ENCODE measurements at regions not wholly inside any gene's neighbourhood (a gene's known extent, or its start where the extent isn't known, plus 50 kb on each side); places are given as distances from the start of the nearest gene placed in this dataset.

DNA sequence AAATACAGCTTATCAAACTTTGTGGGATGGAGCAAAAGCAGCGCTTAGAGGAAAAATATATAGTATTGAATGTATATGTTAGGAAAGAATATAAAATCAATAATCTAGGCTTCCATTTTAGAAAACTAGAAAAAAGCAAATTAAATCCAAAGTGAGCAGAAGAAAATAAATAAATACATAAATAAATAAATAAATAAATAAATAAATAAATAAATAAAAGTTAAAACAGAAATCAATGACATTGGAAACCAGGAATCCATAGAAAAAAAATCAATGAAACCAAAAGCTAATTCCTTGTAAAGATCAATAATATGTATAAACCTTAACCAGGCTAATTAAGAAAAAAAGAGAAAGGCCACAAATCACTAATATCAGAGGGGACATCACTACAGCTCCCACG is 141.8 kb upstream of the C1QTNF7 start:
- ChIA-PET RAD21 (ENCODE audit: unreplicated experiment) (no interaction called here), CTCF (no interaction called here), SMC1A (ENCODE audit: uncharacterized antibody, unreplicated experiment) (interaction anchor here (1.1 kb wide), 1 partner anchor 31 kb away, joined by 3 read pairs; no protein-coding TSS in a partner anchor), POLR2A (no interaction called here)
- DNase-seq (ENCODE audit: low read depth, low spot score) (no peak), FAIRE-seq (no peak), ATAC-seq (no peak)
- no TSS peak for BruUV-seq (replicated peaks)
- H3K27me3 ChIP-seq (replicated peaks in 1 of 2; ENCODE audit: control insufficient read depth in 2 of 2, insufficient read depth in 2 of 2, low read length in 1 of 2), result no peaks in the 10 kb centered on the region
- H3K9ac ChIP-seq (ENCODE audit: control insufficient read depth, insufficient read depth, low read length), result no peak overlapping the region
- H3K4me1 ChIP-seq (ENCODE audit: control insufficient read depth, insufficient read depth, low read length), result no peaks in the 10 kb centered on the region
- no peaks in the 10 kb centered on the region for H3K9me3 ChIP-seq (replicated peaks; ENCODE audit: control insufficient read depth, insufficient read depth, low read length)
- no peak overlapping the region for H3K4me2 ChIP-seq (ENCODE audit: control insufficient read depth, insufficient read depth)
- H3K27ac ChIP-seq (ENCODE audit: control insufficient read depth, insufficient read depth), result no peak overlapping the region
- H2AFZ ChIP-seq (ENCODE audit: control insufficient read depth, low read depth, low read length), result no peak overlapping the region
- H3K79me2 ChIP-seq (ENCODE audit: control insufficient read depth, insufficient read depth, low read length), result no peaks in the 10 kb centered on the region
- intact Hi-C loops (cut with micrococcal nuclease; ENCODE audit: unreplicated experiment) (no loop called here), in situ Hi-C loops (cut with MboI) (no loop called here)
- no peak overlapping the region for H3K4me3 ChIP-seq
- WGBS (ENCODE audit: insufficient coverage, insufficient replicate concordance, low lambda C conversion rate, missing lambda C conversion rate), result 46% methylated on average over 2 of the region's 2 CpGs
- no peaks in the 10 kb centered on the region for H4K20me1 ChIP-seq (ENCODE audit: control insufficient read depth, insufficient read depth)
- H3K36me3 ChIP-seq (ENCODE audit: control insufficient read depth in 2 of 2, insufficient read depth in 2 of 2, low read length in 1 of 2), result no peaks in the 10 kb centered on the region
- TF ChIP-seq, protein P1, sequence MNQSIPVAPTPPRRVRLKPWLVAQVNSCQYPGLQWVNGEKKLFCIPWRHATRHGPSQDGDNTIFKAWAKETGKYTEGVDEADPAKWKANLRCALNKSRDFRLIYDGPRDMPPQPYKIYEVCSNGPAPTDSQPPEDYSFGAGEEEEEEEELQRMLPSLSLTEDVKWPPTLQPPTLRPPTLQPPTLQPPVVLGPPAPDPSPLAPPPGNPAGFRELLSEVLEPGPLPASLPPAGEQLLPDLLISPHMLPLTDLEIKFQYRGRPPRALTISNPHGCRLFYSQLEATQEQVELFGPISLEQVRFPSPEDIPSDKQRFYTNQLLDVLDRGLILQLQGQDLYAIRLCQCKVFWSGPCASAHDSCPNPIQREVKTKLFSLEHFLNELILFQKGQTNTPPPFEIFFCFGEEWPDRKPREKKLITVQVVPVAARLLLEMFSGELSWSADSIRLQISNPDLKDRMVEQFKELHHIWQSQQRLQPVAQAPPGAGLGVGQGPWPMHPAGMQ (IDR thresholded peaks at IDR 0.05; ENCODE audit: borderline replicate concordance), result no peak
- TF ChIP-seq, protein P2, sequence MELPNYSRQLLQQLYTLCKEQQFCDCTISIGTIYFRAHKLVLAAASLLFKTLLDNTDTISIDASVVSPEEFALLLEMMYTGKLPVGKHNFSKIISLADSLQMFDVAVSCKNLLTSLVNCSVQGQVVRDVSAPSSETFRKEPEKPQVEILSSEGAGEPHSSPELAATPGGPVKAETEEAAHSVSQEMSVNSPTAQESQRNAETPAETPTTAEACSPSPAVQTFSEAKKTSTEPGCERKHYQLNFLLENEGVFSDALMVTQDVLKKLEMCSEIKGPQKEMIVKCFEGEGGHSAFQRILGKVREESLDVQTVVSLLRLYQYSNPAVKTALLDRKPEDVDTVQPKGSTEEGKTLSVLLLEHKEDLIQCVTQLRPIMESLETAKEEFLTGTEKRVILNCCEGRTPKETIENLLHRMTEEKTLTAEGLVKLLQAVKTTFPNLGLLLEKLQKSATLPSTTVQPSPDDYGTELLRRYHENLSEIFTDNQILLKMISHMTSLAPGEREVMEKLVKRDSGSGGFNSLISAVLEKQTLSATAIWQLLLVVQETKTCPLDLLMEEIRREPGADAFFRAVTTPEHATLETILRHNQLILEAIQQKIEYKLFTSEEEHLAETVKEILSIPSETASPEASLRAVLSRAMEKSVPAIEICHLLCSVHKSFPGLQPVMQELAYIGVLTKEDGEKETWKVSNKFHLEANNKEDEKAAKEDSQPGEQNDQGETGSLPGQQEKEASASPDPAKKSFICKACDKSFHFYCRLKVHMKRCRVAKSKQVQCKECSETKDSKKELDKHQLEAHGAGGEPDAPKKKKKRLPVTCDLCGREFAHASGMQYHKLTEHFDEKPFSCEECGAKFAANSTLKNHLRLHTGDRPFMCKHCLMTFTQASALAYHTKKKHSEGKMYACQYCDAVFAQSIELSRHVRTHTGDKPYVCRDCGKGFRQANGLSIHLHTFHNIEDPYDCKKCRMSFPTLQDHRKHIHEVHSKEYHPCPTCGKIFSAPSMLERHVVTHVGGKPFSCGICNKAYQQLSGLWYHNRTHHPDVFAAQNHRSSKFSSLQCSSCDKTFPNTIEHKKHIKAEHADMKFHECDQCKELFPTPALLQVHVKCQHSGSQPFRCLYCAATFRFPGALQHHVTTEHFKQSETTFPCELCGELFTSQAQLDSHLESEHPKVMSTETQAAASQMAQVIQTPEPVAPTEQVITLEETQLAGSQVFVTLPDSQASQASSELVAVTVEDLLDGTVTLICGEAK (IDR thresholded peaks at IDR 0.05; ENCODE audit: borderline replicate concordance), result no peak
- TF ChIP-seq FOXM1 (IDR thresholded peaks at IDR 0.05; ENCODE audit: low read depth, low read length) (no peak), PAX5 (IDR thresholded peaks at IDR 0.05; ENCODE audit: borderline replicate concordance, low read depth, low read length) (no peak), EED (IDR thresholded peaks at IDR 0.05; ENCODE audit: low read depth) (no peak), CREM (IDR thresholded peaks at IDR 0.05; ENCODE audit: low read depth) (no peak)
- TF ChIP-seq, protein P3, sequence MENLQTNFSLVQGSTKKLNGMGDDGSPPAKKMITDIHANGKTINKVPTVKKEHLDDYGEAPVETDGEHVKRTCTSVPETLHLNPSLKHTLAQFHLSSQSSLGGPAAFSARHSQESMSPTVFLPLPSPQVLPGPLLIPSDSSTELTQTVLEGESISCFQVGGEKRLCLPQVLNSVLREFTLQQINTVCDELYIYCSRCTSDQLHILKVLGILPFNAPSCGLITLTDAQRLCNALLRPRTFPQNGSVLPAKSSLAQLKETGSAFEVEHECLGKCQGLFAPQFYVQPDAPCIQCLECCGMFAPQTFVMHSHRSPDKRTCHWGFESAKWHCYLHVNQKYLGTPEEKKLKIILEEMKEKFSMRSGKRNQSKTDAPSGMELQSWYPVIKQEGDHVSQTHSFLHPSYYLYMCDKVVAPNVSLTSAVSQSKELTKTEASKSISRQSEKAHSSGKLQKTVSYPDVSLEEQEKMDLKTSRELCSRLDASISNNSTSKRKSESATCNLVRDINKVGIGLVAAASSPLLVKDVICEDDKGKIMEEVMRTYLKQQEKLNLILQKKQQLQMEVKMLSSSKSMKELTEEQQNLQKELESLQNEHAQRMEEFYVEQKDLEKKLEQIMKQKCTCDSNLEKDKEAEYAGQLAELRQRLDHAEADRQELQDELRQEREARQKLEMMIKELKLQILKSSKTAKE (IDR thresholded peaks at IDR 0.05; ENCODE audit: low read depth, poor library complexity, severe bottlenecking), result no peak
- TF ChIP-seq, protein P4, sequence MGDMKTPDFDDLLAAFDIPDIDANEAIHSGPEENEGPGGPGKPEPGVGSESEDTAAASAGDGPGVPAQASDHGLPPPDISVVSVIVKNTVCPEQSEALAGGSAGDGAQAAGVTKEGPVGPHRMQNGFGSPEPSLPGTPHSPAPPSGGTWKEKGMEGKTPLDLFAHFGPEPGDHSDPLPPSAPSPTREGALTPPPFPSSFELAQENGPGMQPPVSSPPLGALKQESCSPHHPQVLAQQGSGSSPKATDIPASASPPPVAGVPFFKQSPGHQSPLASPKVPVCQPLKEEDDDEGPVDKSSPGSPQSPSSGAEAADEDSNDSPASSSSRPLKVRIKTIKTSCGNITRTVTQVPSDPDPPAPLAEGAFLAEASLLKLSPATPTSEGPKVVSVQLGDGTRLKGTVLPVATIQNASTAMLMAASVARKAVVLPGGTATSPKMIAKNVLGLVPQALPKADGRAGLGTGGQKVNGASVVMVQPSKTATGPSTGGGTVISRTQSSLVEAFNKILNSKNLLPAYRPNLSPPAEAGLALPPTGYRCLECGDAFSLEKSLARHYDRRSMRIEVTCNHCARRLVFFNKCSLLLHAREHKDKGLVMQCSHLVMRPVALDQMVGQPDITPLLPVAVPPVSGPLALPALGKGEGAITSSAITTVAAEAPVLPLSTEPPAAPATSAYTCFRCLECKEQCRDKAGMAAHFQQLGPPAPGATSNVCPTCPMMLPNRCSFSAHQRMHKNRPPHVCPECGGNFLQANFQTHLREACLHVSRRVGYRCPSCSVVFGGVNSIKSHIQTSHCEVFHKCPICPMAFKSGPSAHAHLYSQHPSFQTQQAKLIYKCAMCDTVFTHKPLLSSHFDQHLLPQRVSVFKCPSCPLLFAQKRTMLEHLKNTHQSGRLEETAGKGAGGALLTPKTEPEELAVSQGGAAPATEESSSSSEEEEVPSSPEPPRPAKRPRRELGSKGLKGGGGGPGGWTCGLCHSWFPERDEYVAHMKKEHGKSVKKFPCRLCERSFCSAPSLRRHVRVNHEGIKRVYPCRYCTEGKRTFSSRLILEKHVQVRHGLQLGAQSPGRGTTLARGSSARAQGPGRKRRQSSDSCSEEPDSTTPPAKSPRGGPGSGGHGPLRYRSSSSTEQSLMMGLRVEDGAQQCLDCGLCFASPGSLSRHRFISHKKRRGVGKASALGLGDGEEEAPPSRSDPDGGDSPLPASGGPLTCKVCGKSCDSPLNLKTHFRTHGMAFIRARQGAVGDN (IDR thresholded peaks at IDR 0.05), result no peak
- TF ChIP-seq, protein P5, sequence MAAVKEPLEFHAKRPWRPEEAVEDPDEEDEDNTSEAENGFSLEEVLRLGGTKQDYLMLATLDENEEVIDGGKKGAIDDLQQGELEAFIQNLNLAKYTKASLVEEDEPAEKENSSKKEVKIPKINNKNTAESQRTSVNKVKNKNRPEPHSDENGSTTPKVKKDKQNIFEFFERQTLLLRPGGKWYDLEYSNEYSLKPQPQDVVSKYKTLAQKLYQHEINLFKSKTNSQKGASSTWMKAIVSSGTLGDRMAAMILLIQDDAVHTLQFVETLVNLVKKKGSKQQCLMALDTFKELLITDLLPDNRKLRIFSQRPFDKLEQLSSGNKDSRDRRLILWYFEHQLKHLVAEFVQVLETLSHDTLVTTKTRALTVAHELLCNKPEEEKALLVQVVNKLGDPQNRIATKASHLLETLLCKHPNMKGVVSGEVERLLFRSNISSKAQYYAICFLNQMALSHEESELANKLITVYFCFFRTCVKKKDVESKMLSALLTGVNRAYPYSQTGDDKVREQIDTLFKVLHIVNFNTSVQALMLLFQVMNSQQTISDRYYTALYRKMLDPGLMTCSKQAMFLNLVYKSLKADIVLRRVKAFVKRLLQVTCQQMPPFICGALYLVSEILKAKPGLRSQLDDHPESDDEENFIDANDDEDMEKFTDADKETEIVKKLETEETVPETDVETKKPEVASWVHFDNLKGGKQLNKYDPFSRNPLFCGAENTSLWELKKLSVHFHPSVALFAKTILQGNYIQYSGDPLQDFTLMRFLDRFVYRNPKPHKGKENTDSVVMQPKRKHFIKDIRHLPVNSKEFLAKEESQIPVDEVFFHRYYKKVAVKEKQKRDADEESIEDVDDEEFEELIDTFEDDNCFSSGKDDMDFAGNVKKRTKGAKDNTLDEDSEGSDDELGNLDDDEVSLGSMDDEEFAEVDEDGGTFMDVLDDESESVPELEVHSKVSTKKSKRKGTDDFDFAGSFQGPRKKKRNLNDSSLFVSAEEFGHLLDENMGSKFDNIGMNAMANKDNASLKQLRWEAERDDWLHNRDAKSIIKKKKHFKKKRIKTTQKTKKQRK (IDR thresholded peaks at IDR 0.05; ENCODE audit: low read depth, low read length), result no peak
